Endothelial cell of umbilical vein (primary cell): ENCODE measurements at regions not wholly inside any gene's neighbourhood (a gene's known extent, or its start where the extent isn't known, plus 50 kb on each side); places are given as distances from the start of the nearest gene placed in this dataset.

Experiments used
- BruUV-seq: library from RNA; stranded (reverse); fragments of 400-500 nt; replicated peaks from 2 replicates; lab custom pipeline; 2021; lab: Mats Ljungman, UMichigan
- CTCF ChIA-PET: fragments of 300-600, 350-600 bp; sonication (Branson Sonifier 250); formaldehyde crosslinking; loops from one replicate; lab custom pipeline; 2021; ENCODE audit warnings: antibody characterized with exemption, inconsistent platforms; lab: Charles Lee
- POLR2A ChIA-PET: fragments of 300-600, 350-600 bp; sonication (Branson Sonifier 250); formaldehyde crosslinking; loops from one replicate; lab custom pipeline; 2021; ENCODE audit warnings: antibody characterized with exemption, inconsistent platforms; lab: Charles Lee
- DNase-seq: peaks from one replicate; pipeline ENCODE4 v3.0.0-alpha.2; 2011; ENCODE audit warnings: low read depth, low spot score
- FAIRE-seq: peaks from 2 replicates; lab custom pipeline; 2011; peaks lifted over from hg19 to GRCh38; lab: Jason Lieb, UNC
- H2AFZ ChIP-seq: 2 replicates; pipeline ENCODE4 v1.6.0; 2012; ENCODE audit warnings: low read depth, low read length, control low read depth, inconsistent platforms
- H3K27ac ChIP-seq: 2 replicates; pipeline ENCODE4 v1.5.1; 2011; ENCODE audit warnings: low read depth, mild to moderate bottlenecking, control low read depth, low read length, moderate library complexity; ENCODE audit not compliant: insufficient read depth
- H3K27me3 ChIP-seq, 2 experiments: 2 replicates each; pipeline versions ENCODE4 v1.6.0 to v1.6.1; 2011; ENCODE audit warnings: low read length in 2 of 2, mixed read lengths in 1 of 2; ENCODE audit not compliant: control insufficient read depth in 2 of 2, insufficient read depth in 2 of 2
- H3K36me3 ChIP-seq, 2 experiments: 2 replicates in 1 of 2; 3 replicates in 1 of 2; pipeline ENCODE4 v1.5.1; 2011; ENCODE audit warnings: low read length in 2 of 2, mild to moderate bottlenecking in 1 of 2, moderate library complexity in 1 of 2; ENCODE audit not compliant: control insufficient read depth in 2 of 2, insufficient read depth in 2 of 2; ENCODE audit errors: extremely low read depth in 1 of 2
- H3K4me1 ChIP-seq: 3 replicates; pipeline ENCODE4 v1.5.1; 2011; ENCODE audit warnings: mild to moderate bottlenecking, low read length; ENCODE audit not compliant: control insufficient read depth, insufficient read depth; ENCODE audit errors: extremely low read depth
- H3K4me2 ChIP-seq: 2 replicates; pipeline ENCODE4 v1.6.1; 2011; ENCODE audit warnings: low read length, control low read depth, mixed read lengths; ENCODE audit not compliant: insufficient read depth
- H3K4me3 ChIP-seq, 3 experiments: fragments of 200-600 bp in 1 of 3; sonication (generic), shearing (Covaris generic) in 1 of 3; replicated peaks in 1 of 3; 2 replicates each; pipeline ENCODE4 v1.5.1; 2011 to 2016; ENCODE audit warnings: control low read depth in 3 of 3, low read length in 3 of 3, mild to moderate bottlenecking in 2 of 3, inconsistent platforms in 1 of 3, low read depth in 1 of 3, moderate library complexity in 1 of 3; ENCODE audit not compliant: insufficient read depth in 1 of 3
- H3K79me2 ChIP-seq: 2 replicates; pipeline ENCODE4 v1.6.0; 2012; ENCODE audit warnings: low read length, inconsistent platforms; ENCODE audit not compliant: control insufficient read depth, insufficient read depth
- H3K9ac ChIP-seq: replicated peaks from 2 replicates; pipeline ENCODE3; 2011; ENCODE audit warnings: low read length, control low read depth; ENCODE audit not compliant: insufficient read depth; ENCODE audit errors: extremely low read depth
- H3K9me1 ChIP-seq: replicated peaks from 3 replicates; pipeline ENCODE4 v1.6.0; 2011; ENCODE audit warnings: mild to moderate bottlenecking, low read length; ENCODE audit not compliant: control insufficient read depth, insufficient read depth; ENCODE audit errors: extremely low read depth
- H3K9me3 ChIP-seq: replicated peaks from 2 replicates; pipeline ENCODE4 v1.5.1; 2012; ENCODE audit warnings: low read length, inconsistent platforms; ENCODE audit not compliant: control insufficient read depth, insufficient read depth
- H4K20me1 ChIP-seq: replicated peaks from 2 replicates; pipeline ENCODE3; 2011; ENCODE audit warnings: mild to moderate bottlenecking, low read length; ENCODE audit not compliant: control insufficient read depth, insufficient read depth; ENCODE audit errors: extremely low read depth
- EZH2 ChIP-seq: IDR thresholded peaks from 2 replicates; pipeline ENCODE4 v1.6.1; 2012; ENCODE audit warnings: borderline replicate concordance, low read depth, mild to moderate bottlenecking, moderate library complexity, low read length, inconsistent platforms; ENCODE audit not compliant: severe bottlenecking
- FOS ChIP-seq: IDR thresholded peaks from 2 replicates; pipeline ENCODE4 v1.6.1; 2011; ENCODE audit warnings: mild to moderate bottlenecking, low read length, moderate library complexity, borderline replicate concordance; ENCODE audit not compliant: insufficient read depth
- GATA2 ChIP-seq: IDR thresholded peaks from 2 replicates; pipeline ENCODE4 v1.7.0; 2011; ENCODE audit warnings: low read depth, mild to moderate bottlenecking, moderate library complexity, mixed read lengths, low read length; ENCODE audit not compliant: insufficient read length, insufficient read depth
- JUN ChIP-seq: IDR thresholded peaks from 2 replicates; pipeline ENCODE4 v1.6.1; 2011; ENCODE audit warnings: borderline replicate concordance, low read depth; ENCODE audit not compliant: insufficient read length, insufficient read depth
- MYC ChIP-seq: IDR thresholded peaks from one replicate; pipeline ENCODE4 v1.6.1; 2011; ENCODE audit warnings: mild to moderate bottlenecking, low read depth, low read length
- POLR2A ChIP-seq: IDR thresholded peaks from 2 replicates; pipeline ENCODE4 v1.6.1; 2012; ENCODE audit warnings: low read depth, mild to moderate bottlenecking, control low read depth, low read length
- POLR2AphosphoS5 ChIP-seq: IDR thresholded peaks from 2 replicates; pipeline ENCODE4 v1.6.1; 2012; ENCODE audit warnings: low read depth, mild to moderate bottlenecking, control low read depth, low read length, moderate library complexity; ENCODE audit not compliant: insufficient read depth
- dilution Hi-C: fragments of 300-500 bp; cut with MboI; formaldehyde crosslinking; loops from one replicate; pipeline ENCODE4 v1.15.0; 2019; ENCODE audit warnings: low sequenced_read_pairs; ENCODE audit not compliant: extremely low pct_ligation_motif_present
- intact Hi-C: fragments of 100-400 bp; cut with micrococcal nuclease; formaldehyde crosslinking; loops from one replicate; pipeline ENCODE4 v1.10.0; 2022
- TF ChIP-seq, protein P1 (sequence below): IDR thresholded peaks from 2 replicates; pipeline ENCODE4 v1.6.1; 2011; ENCODE audit not compliant: insufficient read depth, insufficient read length
- TF ChIP-seq, protein P2 (sequence below), 2 donors: IDR thresholded peaks; 1 replicate in 1 of 2; 2 replicates in 1 of 2; pipeline ENCODE4 v1.5.1; 2011; ENCODE audit warnings: low read length in 2 of 2, mild to moderate bottlenecking in 2 of 2, moderate library complexity in 2 of 2, control low read depth in 1 of 2, inconsistent platforms in 1 of 2, low read depth in 1 of 2; ENCODE audit not compliant: insufficient read depth in 1 of 2; ENCODE audit errors: extremely low read depth in 1 of 2

DNA sequence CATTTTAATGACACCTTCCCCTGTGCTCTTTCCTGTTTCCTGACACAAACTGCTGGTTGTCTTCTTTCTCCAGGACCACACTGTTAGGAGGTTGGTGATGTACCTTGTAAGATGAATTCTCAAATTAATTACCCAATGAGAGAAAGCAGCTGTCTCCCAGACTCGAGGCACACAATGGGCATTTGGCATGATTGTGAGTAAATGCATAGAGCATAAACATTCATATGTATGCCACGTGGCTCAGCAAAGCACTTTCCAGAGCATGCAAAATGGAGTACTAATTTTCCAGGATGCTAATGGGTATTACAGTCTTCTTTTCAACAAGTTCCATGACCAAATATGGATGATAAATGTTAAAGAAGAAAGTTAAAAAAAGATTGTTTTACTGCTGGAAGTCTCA lies 235.2 kb upstream of the KLHL29 start:
- Histone ChIP-seq H3K9me3 (no peaks in the 10 kb centered on the region), H3K27me3 (no peaks in the 10 kb centered on the region), H3K36me3 (no peaks in the 10 kb centered on the region), H3K4me2 (no peak overlapping the region), H2AFZ (no peak overlapping the region), H4K20me1 (no peaks in the 10 kb centered on the region), H3K9me1 (no peaks in the 10 kb centered on the region), H3K9ac (no peak overlapping the region), H3K27ac (no peak overlapping the region), H3K4me3 (no peak overlapping the region), H3K4me1 (no peaks in the 10 kb centered on the region), H3K79me2 (no peaks in the 10 kb centered on the region)
- BruUV-seq, result no TSS peak
- ChIA-PET POLR2A (no interaction called here), CTCF (no interaction called here)
- intact Hi-C loops (no loop called here), dilution Hi-C loops (no loop called here)
- DNase-seq (no peak), FAIRE-seq (no peak)
- TF ChIP-seq POLR2AphosphoS5 (no peak), FOS (no peak), JUN (no peak), MYC (no peak), GATA2 (no peak), EZH2 (no peak), POLR2A (no peak)
- TF ChIP-seq, protein P1, sequence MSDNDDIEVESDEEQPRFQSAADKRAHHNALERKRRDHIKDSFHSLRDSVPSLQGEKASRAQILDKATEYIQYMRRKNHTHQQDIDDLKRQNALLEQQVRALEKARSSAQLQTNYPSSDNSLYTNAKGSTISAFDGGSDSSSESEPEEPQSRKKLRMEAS, result no peak
- TF ChIP-seq, protein P2, sequence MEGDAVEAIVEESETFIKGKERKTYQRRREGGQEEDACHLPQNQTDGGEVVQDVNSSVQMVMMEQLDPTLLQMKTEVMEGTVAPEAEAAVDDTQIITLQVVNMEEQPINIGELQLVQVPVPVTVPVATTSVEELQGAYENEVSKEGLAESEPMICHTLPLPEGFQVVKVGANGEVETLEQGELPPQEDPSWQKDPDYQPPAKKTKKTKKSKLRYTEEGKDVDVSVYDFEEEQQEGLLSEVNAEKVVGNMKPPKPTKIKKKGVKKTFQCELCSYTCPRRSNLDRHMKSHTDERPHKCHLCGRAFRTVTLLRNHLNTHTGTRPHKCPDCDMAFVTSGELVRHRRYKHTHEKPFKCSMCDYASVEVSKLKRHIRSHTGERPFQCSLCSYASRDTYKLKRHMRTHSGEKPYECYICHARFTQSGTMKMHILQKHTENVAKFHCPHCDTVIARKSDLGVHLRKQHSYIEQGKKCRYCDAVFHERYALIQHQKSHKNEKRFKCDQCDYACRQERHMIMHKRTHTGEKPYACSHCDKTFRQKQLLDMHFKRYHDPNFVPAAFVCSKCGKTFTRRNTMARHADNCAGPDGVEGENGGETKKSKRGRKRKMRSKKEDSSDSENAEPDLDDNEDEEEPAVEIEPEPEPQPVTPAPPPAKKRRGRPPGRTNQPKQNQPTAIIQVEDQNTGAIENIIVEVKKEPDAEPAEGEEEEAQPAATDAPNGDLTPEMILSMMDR (IDR thresholded peaks at IDR 0.05; ENCODE audit: extremely low read depth in 1 of 2, insufficient read depth in 1 of 2, low read depth in 1 of 2, low read length in 2 of 2), result no peak
